ENCODE measurements at regions not wholly inside any gene's neighbourhood (a gene's known extent, or its start where the extent isn't known, plus 50 kb on each side); places are given as distances from the start of the nearest gene placed in this dataset.

DNA sequence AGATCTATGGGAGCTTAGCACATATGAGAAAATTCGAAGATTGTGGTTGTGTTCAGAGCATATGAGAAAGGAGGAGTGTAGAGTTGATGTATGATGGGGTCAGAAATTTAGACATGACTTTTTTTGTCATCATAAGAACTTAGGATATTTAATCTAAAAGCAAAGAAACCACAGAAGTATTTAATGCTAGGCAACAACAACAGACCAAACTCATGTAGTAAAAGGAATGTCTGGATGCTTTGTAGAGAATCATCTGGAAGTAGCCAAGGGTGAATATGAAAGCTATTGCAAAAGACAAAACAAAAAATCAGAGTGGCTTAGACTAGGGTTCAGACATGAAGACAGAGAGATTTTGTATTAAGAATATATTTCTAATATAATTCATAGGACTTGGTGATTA is 190.3 kb downstream of the SLITRK1 start:
- no peaks in the 10 kb centered on the region for H3K36me3 ChIP-seq (ENCODE audit: control insufficient read depth in 4 of 4, insufficient read depth in 3 of 4, low read depth in 1 of 4, low read length in 3 of 4)
- H3K27me3 ChIP-seq (ENCODE audit: control insufficient read depth in 4 of 4, insufficient read depth in 4 of 4, low read length in 3 of 4): peaks cover 0 to 2% (median 0%) of the 10 kb centered on the region in 4 donors
- TF ChIP-seq, protein P1, sequence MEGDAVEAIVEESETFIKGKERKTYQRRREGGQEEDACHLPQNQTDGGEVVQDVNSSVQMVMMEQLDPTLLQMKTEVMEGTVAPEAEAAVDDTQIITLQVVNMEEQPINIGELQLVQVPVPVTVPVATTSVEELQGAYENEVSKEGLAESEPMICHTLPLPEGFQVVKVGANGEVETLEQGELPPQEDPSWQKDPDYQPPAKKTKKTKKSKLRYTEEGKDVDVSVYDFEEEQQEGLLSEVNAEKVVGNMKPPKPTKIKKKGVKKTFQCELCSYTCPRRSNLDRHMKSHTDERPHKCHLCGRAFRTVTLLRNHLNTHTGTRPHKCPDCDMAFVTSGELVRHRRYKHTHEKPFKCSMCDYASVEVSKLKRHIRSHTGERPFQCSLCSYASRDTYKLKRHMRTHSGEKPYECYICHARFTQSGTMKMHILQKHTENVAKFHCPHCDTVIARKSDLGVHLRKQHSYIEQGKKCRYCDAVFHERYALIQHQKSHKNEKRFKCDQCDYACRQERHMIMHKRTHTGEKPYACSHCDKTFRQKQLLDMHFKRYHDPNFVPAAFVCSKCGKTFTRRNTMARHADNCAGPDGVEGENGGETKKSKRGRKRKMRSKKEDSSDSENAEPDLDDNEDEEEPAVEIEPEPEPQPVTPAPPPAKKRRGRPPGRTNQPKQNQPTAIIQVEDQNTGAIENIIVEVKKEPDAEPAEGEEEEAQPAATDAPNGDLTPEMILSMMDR (IDR thresholded peaks at IDR 0.05; ENCODE audit: low read depth, low read length, missing input control): no peak
- TF ChIP-seq, protein P2, sequence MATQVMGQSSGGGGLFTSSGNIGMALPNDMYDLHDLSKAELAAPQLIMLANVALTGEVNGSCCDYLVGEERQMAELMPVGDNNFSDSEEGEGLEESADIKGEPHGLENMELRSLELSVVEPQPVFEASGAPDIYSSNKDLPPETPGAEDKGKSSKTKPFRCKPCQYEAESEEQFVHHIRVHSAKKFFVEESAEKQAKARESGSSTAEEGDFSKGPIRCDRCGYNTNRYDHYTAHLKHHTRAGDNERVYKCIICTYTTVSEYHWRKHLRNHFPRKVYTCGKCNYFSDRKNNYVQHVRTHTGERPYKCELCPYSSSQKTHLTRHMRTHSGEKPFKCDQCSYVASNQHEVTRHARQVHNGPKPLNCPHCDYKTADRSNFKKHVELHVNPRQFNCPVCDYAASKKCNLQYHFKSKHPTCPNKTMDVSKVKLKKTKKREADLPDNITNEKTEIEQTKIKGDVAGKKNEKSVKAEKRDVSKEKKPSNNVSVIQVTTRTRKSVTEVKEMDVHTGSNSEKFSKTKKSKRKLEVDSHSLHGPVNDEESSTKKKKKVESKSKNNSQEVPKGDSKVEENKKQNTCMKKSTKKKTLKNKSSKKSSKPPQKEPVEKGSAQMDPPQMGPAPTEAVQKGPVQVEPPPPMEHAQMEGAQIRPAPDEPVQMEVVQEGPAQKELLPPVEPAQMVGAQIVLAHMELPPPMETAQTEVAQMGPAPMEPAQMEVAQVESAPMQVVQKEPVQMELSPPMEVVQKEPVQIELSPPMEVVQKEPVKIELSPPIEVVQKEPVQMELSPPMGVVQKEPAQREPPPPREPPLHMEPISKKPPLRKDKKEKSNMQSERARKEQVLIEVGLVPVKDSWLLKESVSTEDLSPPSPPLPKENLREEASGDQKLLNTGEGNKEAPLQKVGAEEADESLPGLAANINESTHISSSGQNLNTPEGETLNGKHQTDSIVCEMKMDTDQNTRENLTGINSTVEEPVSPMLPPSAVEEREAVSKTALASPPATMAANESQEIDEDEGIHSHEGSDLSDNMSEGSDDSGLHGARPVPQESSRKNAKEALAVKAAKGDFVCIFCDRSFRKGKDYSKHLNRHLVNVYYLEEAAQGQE (IDR thresholded peaks at IDR 0.05): no peak
- TF ChIP-seq HNF4A (conservative IDR thresholded peaks at IDR 0.05): no peak
- no peak for TF ChIP-seq GABPA (IDR thresholded peaks at IDR 0.05 in 1 of 2, conservative IDR thresholded peaks at IDR 0.05 in 1 of 2)
- no peak for TF ChIP-seq SP1 (IDR thresholded peaks at IDR 0.05)
- TF ChIP-seq FOXA1 (IDR thresholded peaks at IDR 0.05): no peak
- no peak for TF ChIP-seq FOXA2 (IDR thresholded peaks at IDR 0.05)
- no peak for TF ChIP-seq TAF1 (conservative IDR thresholded peaks at IDR 0.05)
- TF ChIP-seq, protein P3, sequence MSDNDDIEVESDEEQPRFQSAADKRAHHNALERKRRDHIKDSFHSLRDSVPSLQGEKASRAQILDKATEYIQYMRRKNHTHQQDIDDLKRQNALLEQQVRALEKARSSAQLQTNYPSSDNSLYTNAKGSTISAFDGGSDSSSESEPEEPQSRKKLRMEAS (IDR thresholded peaks at IDR 0.05): no peak
- no peak for TF ChIP-seq EGR1 (IDR thresholded peaks at IDR 0.05; ENCODE audit: low read depth in 2 of 2)
- TF ChIP-seq RAD21 (IDR thresholded peaks at IDR 0.05): no peak
- TF ChIP-seq, protein P4, sequence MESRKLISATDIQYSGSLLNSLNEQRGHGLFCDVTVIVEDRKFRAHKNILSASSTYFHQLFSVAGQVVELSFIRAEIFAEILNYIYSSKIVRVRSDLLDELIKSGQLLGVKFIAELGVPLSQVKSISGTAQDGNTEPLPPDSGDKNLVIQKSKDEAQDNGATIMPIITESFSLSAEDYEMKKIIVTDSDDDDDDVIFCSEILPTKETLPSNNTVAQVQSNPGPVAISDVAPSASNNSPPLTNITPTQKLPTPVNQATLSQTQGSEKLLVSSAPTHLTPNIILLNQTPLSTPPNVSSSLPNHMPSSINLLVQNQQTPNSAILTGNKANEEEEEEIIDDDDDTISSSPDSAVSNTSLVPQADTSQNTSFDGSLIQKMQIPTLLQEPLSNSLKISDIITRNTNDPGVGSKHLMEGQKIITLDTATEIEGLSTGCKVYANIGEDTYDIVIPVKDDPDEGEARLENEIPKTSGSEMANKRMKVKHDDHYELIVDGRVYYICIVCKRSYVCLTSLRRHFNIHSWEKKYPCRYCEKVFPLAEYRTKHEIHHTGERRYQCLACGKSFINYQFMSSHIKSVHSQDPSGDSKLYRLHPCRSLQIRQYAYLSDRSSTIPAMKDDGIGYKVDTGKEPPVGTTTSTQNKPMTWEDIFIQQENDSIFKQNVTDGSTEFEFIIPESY (IDR thresholded peaks at IDR 0.05): no peak
- no peak for TF ChIP-seq YY1 (IDR thresholded peaks at IDR 0.05)
- no peak for DNase-seq (ENCODE audit: low spot score)
- no peak overlapping the region for H3K9ac ChIP-seq (ENCODE audit: low read depth in 1 of 2, low read length in 2 of 2)
- no peaks in the 10 kb centered on the region for H3K9me3 ChIP-seq (ENCODE audit: control insufficient read depth in 4 of 4, low read length in 3 of 4)
- H3K4me1 ChIP-seq (ENCODE audit: control insufficient read depth in 4 of 4, insufficient read depth in 4 of 4, low read length in 3 of 4): no peaks in the 10 kb centered on the region
- WGBS: 46% methylated on average over 1 of the region's 1 CpG
- no peak overlapping the region for H3K27ac ChIP-seq (ENCODE audit: low read depth in 1 of 2, low read length in 2 of 2)
- no peak overlapping the region for H3K4me3 ChIP-seq (ENCODE audit: low read depth in 1 of 3, low read length in 3 of 3)

DNA sequence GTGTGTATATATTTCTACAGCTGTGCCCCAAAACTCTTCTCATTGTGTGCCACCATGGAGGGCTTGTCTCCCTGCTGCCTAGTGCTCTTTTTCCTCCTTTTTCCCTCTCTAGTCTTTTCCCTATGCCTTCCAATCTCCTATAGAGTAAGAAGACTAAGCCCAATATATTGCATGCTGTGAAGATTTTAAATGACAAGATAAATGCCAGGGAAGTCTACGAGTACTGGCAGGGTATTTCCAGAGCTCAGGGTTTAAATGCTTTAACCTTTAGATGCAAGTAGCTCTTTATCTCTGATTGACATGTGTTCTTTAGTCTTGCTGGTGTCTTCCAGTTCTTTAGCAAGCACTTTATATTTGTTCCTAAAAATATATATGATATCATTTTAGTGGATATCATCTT is 200.7 kb downstream of the SLITRK1 start:
- Histone ChIP-seq H3K36me3 (ENCODE audit: control insufficient read depth in 4 of 4, insufficient read depth in 3 of 4, low read depth in 1 of 4, low read length in 3 of 4) (no peaks in the 10 kb centered on the region), H3K27me3 (ENCODE audit: control insufficient read depth in 4 of 4, insufficient read depth in 4 of 4, low read length in 3 of 4) (no peaks in the 10 kb centered on the region), H3K9me3 (ENCODE audit: control insufficient read depth in 4 of 4, low read length in 3 of 4) (peaks cover 0 to 3% (median 0%) of the 10 kb centered on the region in 4 donors), H3K9ac (ENCODE audit: low read depth in 1 of 2, low read length in 2 of 2) (no peak overlapping the region), H3K4me1 (ENCODE audit: control insufficient read depth in 4 of 4, insufficient read depth in 4 of 4, low read length in 3 of 4) (no peaks in the 10 kb centered on the region), H3K27ac (ENCODE audit: low read depth in 1 of 2, low read length in 2 of 2) (no peak overlapping the region), H3K4me3 (ENCODE audit: low read depth in 1 of 3, low read length in 3 of 3) (no peak overlapping the region)
- no peak for DNase-seq (ENCODE audit: low spot score)
- WGBS: 55% methylated on average over 1 of the region's 1 CpG
- TF ChIP-seq RAD21 (IDR thresholded peaks at IDR 0.05) (no peak), FOXA2 (IDR thresholded peaks at IDR 0.05) (no peak), NR2F2 (IDR thresholded peaks at IDR 0.05) (no peak), TAF1 (conservative IDR thresholded peaks at IDR 0.05) (no peak), SP1 (IDR thresholded peaks at IDR 0.05) (no peak), FOXA1 (IDR thresholded peaks at IDR 0.05) (no peak), EGR1 (IDR thresholded peaks at IDR 0.05; ENCODE audit: low read depth in 2 of 2) (no peak), HNF4G (IDR thresholded peaks at IDR 0.05) (no peak)
- TF ChIP-seq, protein P3 (IDR thresholded peaks at IDR 0.05): no peak
- TF ChIP-seq, protein P1 (IDR thresholded peaks at IDR 0.05; ENCODE audit: low read depth, low read length, missing input control): no peak
- TF ChIP-seq, protein P4 (IDR thresholded peaks at IDR 0.05): no peak
